PC-3 (cell line): ENCODE measurements at regions not wholly inside any gene's neighbourhood (a gene's known extent, or its start where the extent isn't known, plus 50 kb on each side); places are given as distances from the start of the nearest gene placed in this dataset.

Source experiments
- ATAC-seq: fragments of 200-7000 bp; cut with Tn5 transposase; 2 replicates; pipeline ENCODE4 v1.9.1; 2020; ENCODE audit warnings: mild to moderate bottlenecking, moderate library complexity
- BruUV-seq: library from RNA; stranded (reverse); fragments of 400-500 nt; replicated peaks from 2 replicates; lab custom pipeline; 2021; lab: Mats Ljungman, UMichigan
- CTCF ChIA-PET: fragments of 300-600 bp; sonication (Branson Sonifier 250); formaldehyde crosslinking; loops from one replicate; lab custom pipeline; 2022; ENCODE audit warnings: antibody characterized with exemption; lab: Charles Lee
- POLR2A ChIA-PET: fragments of 300-600 bp; sonication (Branson Sonifier 250); formaldehyde crosslinking; loops from one replicate; lab custom pipeline; 2022; ENCODE audit warnings: antibody characterized with exemption; ENCODE audit not compliant: unreplicated experiment; lab: Charles Lee
- DNase-seq: peaks from one replicate; pipeline ENCODE4 v3.0.0-alpha.2; 2015
- H2AFZ ChIP-seq: fragments of 300-600 bp; sonication (generic); 2 replicates; pipeline ENCODE4 v1.6.0; 2016; ENCODE audit warnings: antibody characterized with exemption, low read length
- H3F3A ChIP-seq: fragments of 300-600 bp; sonication (generic); one replicate; pipeline ENCODE4 v1.6.0; 2017; ENCODE audit warnings: antibody characterized with exemption, low read length, control low read depth, mild to moderate bottlenecking; ENCODE audit not compliant: unreplicated experiment
- H3K27ac ChIP-seq: fragments of 300-600 bp; sonication (generic); 2 replicates; pipeline ENCODE4 v1.5.1; 2016; ENCODE audit warnings: mild to moderate bottlenecking, low read length
- H3K27me3 ChIP-seq: fragments of 300-600 bp; sonication (generic); 2 replicates; pipeline ENCODE4 v1.6.1; 2016; ENCODE audit warnings: low read length, mixed read lengths
- H3K36me3 ChIP-seq: fragments of 300-600 bp; sonication (generic); 2 replicates; pipeline ENCODE4 v1.6.1; 2016; ENCODE audit warnings: low read depth, mixed run types, low read length, mixed read lengths
- H3K4me1 ChIP-seq: fragments of 300-600 bp; sonication (generic); 2 replicates; pipeline ENCODE4 v1.5.1; 2016; ENCODE audit warnings: low read length; ENCODE audit not compliant: insufficient read depth
- H3K4me2 ChIP-seq: fragments of 300-600 bp; sonication (generic); 2 replicates; pipeline ENCODE4 v1.6.0; 2016; ENCODE audit warnings: low read length
- H3K4me3 ChIP-seq: fragments of 300-600 bp; sonication (generic); 2 replicates; pipeline ENCODE4 v1.5.1; 2016; ENCODE audit warnings: mild to moderate bottlenecking, low read length, mixed read lengths
- H3K79me2 ChIP-seq: fragments of 300-600 bp; sonication (generic); 2 replicates; pipeline ENCODE4 v1.6.1; 2017; ENCODE audit warnings: low read length, mixed read lengths
- H3K9ac ChIP-seq: fragments of 300-600 bp; sonication (generic); 2 replicates; pipeline ENCODE4 v1.6.0; 2016; ENCODE audit warnings: mild to moderate bottlenecking, low read length
- H3K9me2 ChIP-seq: fragments of 300-600 bp; sonication (generic); replicated peaks from 2 replicates; pipeline ENCODE4 v1.6.1; 2016; ENCODE audit warnings: mixed run types, low read length, mixed read lengths
- H3K9me3 ChIP-seq: fragments of 300-600 bp; sonication (generic); 2 replicates; pipeline ENCODE4 v1.6.1; 2016; ENCODE audit warnings: low read length, mixed read lengths
- H4K20me1 ChIP-seq: fragments of 300-600 bp; sonication (generic); 2 replicates; pipeline ENCODE4 v1.6.1; 2016; ENCODE audit warnings: low read length, mixed read lengths
- EZH2 ChIP-seq: fragments of 300-600 bp; sonication (generic); IDR thresholded peaks from one replicate; pipeline ENCODE4 v1.6.1; 2017; ENCODE audit warnings: antibody characterized with exemption, mild to moderate bottlenecking, low read length; ENCODE audit not compliant: unreplicated experiment
- EZH2phosphoT487 ChIP-seq: fragments of 300-600 bp; sonication (generic); IDR thresholded peaks from 2 replicates; pipeline ENCODE4 v1.6.1; 2018; ENCODE audit warnings: mild to moderate bottlenecking, antibody characterized with exemption, low read length, borderline replicate concordance
- intact Hi-C: fragments of 100-400 bp; cut with micrococcal nuclease; formaldehyde crosslinking; loops from 2 replicates; pipeline ENCODE4 v1.9.0; 2023
- TF ChIP-seq, protein P1 (sequence below): fragments of 300-600 bp; sonication (generic); conservative IDR thresholded peaks from 2 replicates; pipeline ENCODE4 v1.5.1; 2017; ENCODE audit warnings: antibody characterized with exemption, low read depth, mild to moderate bottlenecking, low read length

DNA sequence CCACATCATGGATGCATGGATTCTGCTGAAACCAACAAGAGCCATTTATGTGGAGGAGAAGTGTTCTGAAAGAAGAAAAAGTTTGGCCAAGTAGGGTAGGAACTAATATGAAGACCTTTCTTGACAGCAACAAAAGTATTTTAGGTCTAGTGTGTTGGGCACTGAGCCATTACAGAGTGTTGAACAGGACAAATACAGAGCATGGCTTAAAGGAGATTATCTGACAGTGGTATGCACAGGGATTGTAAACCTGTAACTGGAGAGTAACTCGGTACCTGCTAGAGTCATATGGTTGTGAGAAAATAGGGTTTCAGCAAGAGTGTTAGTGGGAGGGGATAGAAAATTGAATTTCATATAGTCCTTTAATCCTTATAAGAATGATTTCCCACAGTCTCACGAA, 513.2 kb upstream of the WWC1 start:
- H4K20me1 ChIP-seq, result no peaks in the 10 kb centered on the region
- H2AFZ ChIP-seq, result no peak overlapping the region
- DNase-seq, result no peak
- no peaks in the 10 kb centered on the region for H3K79me2 ChIP-seq
- H3K9me3 ChIP-seq, result no peaks in the 10 kb centered on the region
- H3K4me2 ChIP-seq, result no peak overlapping the region
- H3F3A ChIP-seq, result no peaks in the 10 kb centered on the region
- peaks cover 30% of the 10 kb centered on the region for H3K27me3 ChIP-seq
- no peaks in the 10 kb centered on the region for H3K36me3 ChIP-seq
- POLR2A ChIA-PET, result no interaction called here
- no peak overlapping the region for H3K4me3 ChIP-seq
- no peak overlapping the region for H3K9ac ChIP-seq
- H3K9me2 ChIP-seq, result no peaks in the 10 kb centered on the region
- TF ChIP-seq EZH2 (no peak), EZH2phosphoT487 (no peak)
- TF ChIP-seq, protein P1, sequence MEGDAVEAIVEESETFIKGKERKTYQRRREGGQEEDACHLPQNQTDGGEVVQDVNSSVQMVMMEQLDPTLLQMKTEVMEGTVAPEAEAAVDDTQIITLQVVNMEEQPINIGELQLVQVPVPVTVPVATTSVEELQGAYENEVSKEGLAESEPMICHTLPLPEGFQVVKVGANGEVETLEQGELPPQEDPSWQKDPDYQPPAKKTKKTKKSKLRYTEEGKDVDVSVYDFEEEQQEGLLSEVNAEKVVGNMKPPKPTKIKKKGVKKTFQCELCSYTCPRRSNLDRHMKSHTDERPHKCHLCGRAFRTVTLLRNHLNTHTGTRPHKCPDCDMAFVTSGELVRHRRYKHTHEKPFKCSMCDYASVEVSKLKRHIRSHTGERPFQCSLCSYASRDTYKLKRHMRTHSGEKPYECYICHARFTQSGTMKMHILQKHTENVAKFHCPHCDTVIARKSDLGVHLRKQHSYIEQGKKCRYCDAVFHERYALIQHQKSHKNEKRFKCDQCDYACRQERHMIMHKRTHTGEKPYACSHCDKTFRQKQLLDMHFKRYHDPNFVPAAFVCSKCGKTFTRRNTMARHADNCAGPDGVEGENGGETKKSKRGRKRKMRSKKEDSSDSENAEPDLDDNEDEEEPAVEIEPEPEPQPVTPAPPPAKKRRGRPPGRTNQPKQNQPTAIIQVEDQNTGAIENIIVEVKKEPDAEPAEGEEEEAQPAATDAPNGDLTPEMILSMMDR, result no peak
- CTCF ChIA-PET, result no interaction called here
- H3K4me1 ChIP-seq, result no peaks in the 10 kb centered on the region
- H3K27ac ChIP-seq, result no peak overlapping the region
- intact Hi-C loops, result no loop called here
- ATAC-seq, result no peak
- no TSS peak for BruUV-seq

DNA sequence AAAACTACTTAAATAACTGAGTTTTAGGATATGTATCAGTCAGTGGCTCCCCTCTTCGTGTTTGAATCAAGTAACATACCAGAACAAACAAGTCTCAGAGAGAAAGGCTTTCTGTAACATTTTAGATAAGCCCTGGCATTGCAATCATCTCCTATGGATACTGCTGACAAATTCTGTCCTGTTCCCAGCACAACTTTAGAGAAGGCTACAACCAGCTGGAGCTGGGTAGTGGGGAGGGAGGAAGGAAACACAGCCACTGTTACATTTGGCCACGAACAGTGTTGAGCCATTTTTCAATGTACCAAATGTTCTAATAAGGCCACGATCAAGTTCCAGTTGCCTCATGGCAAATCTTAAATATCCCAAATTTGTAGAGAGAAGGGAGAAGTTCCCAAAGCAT, 511.8 kb upstream of the WWC1 start:
- Histone ChIP-seq H3K9me2 (no peaks in the 10 kb centered on the region), H3K27me3 (peaks cover 27% of the 10 kb centered on the region), H3K27ac (no peak overlapping the region), H3K4me2 (no peak overlapping the region), H3K4me3 (no peak overlapping the region), H2AFZ (no peak overlapping the region), H3K9ac (no peak overlapping the region), H3K9me3 (no peaks in the 10 kb centered on the region), H3K79me2 (no peaks in the 10 kb centered on the region), H3K36me3 (no peaks in the 10 kb centered on the region), H3K4me1 (no peaks in the 10 kb centered on the region), H4K20me1 (no peaks in the 10 kb centered on the region), H3F3A (no peaks in the 10 kb centered on the region)
- no peak for DNase-seq
- TF ChIP-seq EZH2, result no peak
- TF ChIP-seq, protein P1, result no peak
- TF ChIP-seq EZH2phosphoT487, result no peak
- no peak for ATAC-seq
- ChIA-PET POLR2A (no interaction called here), CTCF (no interaction called here)
- intact Hi-C loops, result no loop called here
- BruUV-seq, result no TSS peak

DNA sequence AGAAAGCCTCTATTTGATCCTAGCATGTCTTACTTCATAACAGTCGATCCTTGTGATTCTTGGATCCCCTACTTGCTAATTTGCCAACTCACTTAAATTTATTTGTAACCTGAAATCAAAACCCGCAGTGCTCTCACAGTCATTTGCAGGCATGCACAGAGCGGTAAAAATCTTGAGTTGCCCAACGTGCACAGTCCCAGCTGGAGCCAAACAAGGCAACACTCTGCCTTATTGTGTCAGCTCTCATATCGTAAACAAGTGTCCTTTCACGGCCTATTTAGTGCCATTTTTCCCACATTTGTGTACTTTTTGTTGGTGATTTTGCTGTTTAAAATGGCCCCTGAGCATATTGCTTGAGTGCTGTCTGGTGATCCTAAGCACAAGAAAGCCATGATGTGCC, 511.3 kb upstream of the WWC1 start:
- ChIA-PET CTCF (no interaction called here), POLR2A (no interaction called here)

More for the DNA sequence above, 511.3 kb upstream of the WWC1 start:
- no peak overlapping the region for H3K4me3 ChIP-seq
- DNase-seq, result no peak
- TF ChIP-seq EZH2 (no peak), EZH2phosphoT487 (no peak)
- TF ChIP-seq, protein P1, result no peak
- H3K27me3 ChIP-seq, result peaks cover 27% of the 10 kb centered on the region
- no peak overlapping the region for H3K27ac ChIP-seq
- no peaks in the 10 kb centered on the region for H3K4me1 ChIP-seq
- no TSS peak for BruUV-seq
- H3K36me3 ChIP-seq, result no peaks in the 10 kb centered on the region
- H3F3A ChIP-seq, result no peaks in the 10 kb centered on the region
- H3K4me2 ChIP-seq, result no peak overlapping the region
- no peaks in the 10 kb centered on the region for H3K79me2 ChIP-seq
- H4K20me1 ChIP-seq, result no peaks in the 10 kb centered on the region
- intact Hi-C loops, result no loop called here
- no peaks in the 10 kb centered on the region for H3K9me3 ChIP-seq
- no peak overlapping the region for H2AFZ ChIP-seq
- no peak for ATAC-seq
- no peak overlapping the region for H3K9ac ChIP-seq
- H3K9me2 ChIP-seq, result no peaks in the 10 kb centered on the region
